Upper lobe of left lung (tissue), 4 donors: ENCODE measurements at regions not wholly inside any gene's neighbourhood (a gene's known extent, or its start where the extent isn't known, plus 50 kb on each side); places are given as distances from the start of the nearest gene placed in this dataset.

Source experiments
- CTCF ChIP-seq, 6 experiments: fragments of 450-650 bp in 4 of 6; fragments of 200-600 bp in 2 of 6; sonication (generic) in 2 of 6; IDR thresholded peaks; one replicate each; pipeline ENCODE4 v1.5.1; 2016 to 2019; ENCODE audit warnings: antibody characterized with exemption in 6 of 6
- POLR2A ChIP-seq, 4 donors: fragments of 450-650 bp; IDR thresholded peaks; one replicate each; pipeline ENCODE4 v1.5.1; 2016 to 2017; ENCODE audit warnings: antibody characterized with exemption in 4 of 4, mild to moderate bottlenecking in 2 of 4

GRCh38 chr18:78813936-78814710 is 165.5 kb upstream of the SALL3 start:
- TF ChIP-seq CTCF (IDR thresholded peaks at IDR 0.05) (no peak), POLR2A (IDR thresholded peaks at IDR 0.05) (no peak)
